GM19035 (cell line): ENCODE measurements at regions not wholly inside any gene's neighbourhood (a gene's known extent, or its start where the extent isn't known, plus 50 kb on each side); places are given as distances from the start of the nearest gene placed in this dataset.

Source experiments
- ATAC-seq: cut with Tn5 transposase; IDR thresholded peaks from one replicate; pipeline ENCODE4 v1.9.1; 2021; ENCODE audit not compliant: unreplicated experiment

GRCh38 chr5:158082696-158083287, 223.8 kb upstream of the CLINT1 start:
- ATAC-seq: no peak

GRCh38 chr5:158080112-158080511, 221.2 kb upstream of the CLINT1 start:
- ATAC-seq: no peak

- no peak for ATAC-seq
Observed at GRCh38 chr5:158079097-158079496, 220.2 kb upstream of the CLINT1 start.

GRCh38 chr5:158074992-158075769, 216.2 kb upstream of the CLINT1 start:
- peak; percentile 79 for ATAC-seq

- ATAC-seq: no peak
Observed at GRCh38 chr5:158074597-158074991, 215.6 kb upstream of the CLINT1 start.

GRCh38 chr5:158070859-158071258, 211.9 kb upstream of the CLINT1 start:
- ATAC-seq: no peak

GRCh38 chr5:158069838-158070237, 210.9 kb upstream of the CLINT1 start:
- no peak for ATAC-seq

GRCh38 chr5:158068964-158069363, 210.0 kb upstream of the CLINT1 start:
- ATAC-seq: no peak

GRCh38 chr5:158066076-158066475, 207.1 kb upstream of the CLINT1 start:
- no peak for ATAC-seq

- no peak for ATAC-seq
Observed at GRCh38 chr5:158064334-158065123, 205.6 kb upstream of the CLINT1 start.

GRCh38 chr5:158063052-158063451, 204.1 kb upstream of the CLINT1 start:
- no peak for ATAC-seq

GRCh38 chr5:158061451-158061850, 202.5 kb upstream of the CLINT1 start:
- ATAC-seq: no peak

- no peak for ATAC-seq
Observed at GRCh38 chr5:158060212-158060611, 201.3 kb upstream of the CLINT1 start.

GRCh38 chr5:158058208-158059120, 199.5 kb upstream of the CLINT1 start:
- no peak for ATAC-seq

- ATAC-seq: no peak
Observed at GRCh38 chr5:158056130-158056825, 197.3 kb upstream of the CLINT1 start.

GRCh38 chr5:158055111-158055501, 196.2 kb upstream of the CLINT1 start:
- ATAC-seq: no peak

GRCh38 chr5:158054223-158055110, 195.5 kb upstream of the CLINT1 start:
- ATAC-seq: no peak

- ATAC-seq: no peak
Observed at GRCh38 chr5:158051036-158051435, 192.1 kb upstream of the CLINT1 start.

- no peak for ATAC-seq
Observed at GRCh38 chr5:158050421-158050820, 191.5 kb upstream of the CLINT1 start.
